H9 (cell line): ENCODE measurements at regions not wholly inside any gene's neighbourhood (a gene's known extent, or its start where the extent isn't known, plus 50 kb on each side); places are given as distances from the start of the nearest gene placed in this dataset.

ENCODE experiments used
- DNase-seq: peaks from one replicate; pipeline ENCODE4 v3.0.0-alpha.2; 2017
- H2AFZ ChIP-seq: one replicate; pipeline ENCODE4 v1.6.1; 2013; ENCODE audit warnings: mild to moderate bottlenecking, low read length, control low read depth, moderate library complexity
- H2AK5ac ChIP-seq: 2 replicates; pipeline ENCODE4 v1.6.1; 2013; ENCODE audit warnings: low read length, control low read depth, mixed read lengths; ENCODE audit not compliant: insufficient read length
- H2BK120ac ChIP-seq: one replicate; pipeline ENCODE4 v1.6.1; 2013; ENCODE audit warnings: low read depth, mild to moderate bottlenecking, low read length, control low read depth, inconsistent platforms; ENCODE audit not compliant: poor library complexity, severe bottlenecking
- H2BK12ac ChIP-seq: 2 replicates; pipeline ENCODE4 v1.6.1; 2013; ENCODE audit warnings: low read length, control low read depth, mixed read lengths, low read depth; ENCODE audit not compliant: insufficient read length
- H2BK15ac ChIP-seq: 2 replicates; pipeline ENCODE4 v1.6.1; 2013; ENCODE audit warnings: low read depth, low read length, control low read depth
- H2BK20ac ChIP-seq: one replicate; pipeline ENCODE4 v1.6.1; 2013; ENCODE audit warnings: low read depth, mild to moderate bottlenecking, low read length, control low read depth, inconsistent platforms; ENCODE audit not compliant: poor library complexity, severe bottlenecking
- H2BK5ac ChIP-seq: 2 replicates; pipeline ENCODE4 v1.6.1; 2013; ENCODE audit warnings: low read length, control low read depth, mixed read lengths; ENCODE audit not compliant: insufficient read length
- H3K14ac ChIP-seq: 2 replicates; pipeline ENCODE4 v1.6.1; 2013; ENCODE audit warnings: low read length, control low read depth; ENCODE audit not compliant: insufficient read depth
- H3K18ac ChIP-seq: 2 replicates; pipeline ENCODE4 v1.6.1; 2013; ENCODE audit warnings: low read depth, mild to moderate bottlenecking, mixed read lengths, low read length, control low read depth; ENCODE audit not compliant: insufficient read length
- H3K23ac ChIP-seq: 2 replicates; pipeline ENCODE4 v1.6.1; 2013; ENCODE audit warnings: low read length, control low read depth, mixed read lengths, low read depth; ENCODE audit not compliant: insufficient read length
- H3K23me2 ChIP-seq: 2 replicates; pipeline ENCODE4 v1.6.1; 2013; ENCODE audit warnings: low read depth, mild to moderate bottlenecking, mixed read lengths, low read length, control low read depth; ENCODE audit not compliant: insufficient read length, poor library complexity, severe bottlenecking
- H3K27ac ChIP-seq: 2 replicates; pipeline ENCODE4 v1.5.1; 2013; ENCODE audit warnings: low read length, control low read depth, mixed read lengths, low read depth; ENCODE audit not compliant: insufficient read length
- H3K27me3 ChIP-seq: 2 replicates; pipeline ENCODE4 v1.6.1; 2013; ENCODE audit warnings: low read length, control low read depth, inconsistent platforms; ENCODE audit not compliant: insufficient read depth
- H3K4ac ChIP-seq: 2 replicates; pipeline ENCODE4 v1.6.1; 2013; ENCODE audit warnings: low read depth, mild to moderate bottlenecking, control low read depth, inconsistent platforms, low read length, moderate library complexity
- H3K4me1 ChIP-seq: 2 replicates; pipeline ENCODE4 v1.6.1; 2013; ENCODE audit warnings: low read length, control low read depth, inconsistent platforms; ENCODE audit not compliant: insufficient read depth
- H3K4me2 ChIP-seq: 2 replicates; pipeline ENCODE4 v1.6.1; 2013; ENCODE audit warnings: low read length, control low read depth, mixed read lengths; ENCODE audit not compliant: insufficient read length, insufficient read depth
- H3K56ac ChIP-seq: 2 replicates; pipeline ENCODE4 v1.6.1; 2013; ENCODE audit warnings: low read depth, mild to moderate bottlenecking, mixed read lengths, low read length, control low read depth; ENCODE audit not compliant: insufficient read length
- H3K79me1 ChIP-seq: 2 replicates; pipeline ENCODE4 v1.6.1; 2013; ENCODE audit warnings: low read depth, mild to moderate bottlenecking, moderate library complexity, low read length, control low read depth, inconsistent platforms; ENCODE audit not compliant: insufficient read depth, poor library complexity, severe bottlenecking
- H3K79me2 ChIP-seq: 2 replicates; pipeline ENCODE4 v1.6.1; 2013; ENCODE audit warnings: low read length, control low read depth, inconsistent platforms; ENCODE audit not compliant: insufficient read depth
- H3K9ac ChIP-seq: 2 replicates; pipeline ENCODE4 v1.6.1; 2013; ENCODE audit warnings: low read length, control low read depth, mixed read lengths; ENCODE audit not compliant: insufficient read length; ENCODE audit errors: extremely low read depth
- H3K9me3 ChIP-seq: one replicate; pipeline ENCODE4 v1.6.1; 2013; ENCODE audit warnings: low read depth, low read length, inconsistent platforms; ENCODE audit not compliant: control insufficient read depth
- H3T11ph ChIP-seq: one replicate; pipeline ENCODE4 v1.6.1; 2013; ENCODE audit warnings: mild to moderate bottlenecking, low read length, control low read depth, inconsistent platforms
- H4K20me1 ChIP-seq: one replicate; pipeline ENCODE4 v1.6.1; 2013; ENCODE audit not compliant: control insufficient read depth, insufficient read length, insufficient read depth
- H4K5ac ChIP-seq: 2 replicates; pipeline ENCODE4 v1.6.1; 2013; ENCODE audit warnings: low read depth, mild to moderate bottlenecking, mixed read lengths, low read length, control low read depth; ENCODE audit not compliant: insufficient read length
- H4K8ac ChIP-seq: replicated peaks from 2 replicates; pipeline ENCODE4 v1.6.1; 2013; ENCODE audit warnings: low read length, control low read depth, mixed read lengths, low read depth; ENCODE audit not compliant: insufficient read length
- H4K91ac ChIP-seq: 2 replicates; pipeline ENCODE4 v1.6.1; 2013; ENCODE audit warnings: low read depth, mild to moderate bottlenecking, moderate library complexity, mixed read lengths, low read length, control low read depth; ENCODE audit not compliant: insufficient read length
- H3K27ac Mint-ChIP-seq, 3 experiments: 2 replicates in 2 of 3; 3 replicates in 1 of 3; pipeline ENCODE4 v1.8.0; 2020 to 2021; ENCODE audit warnings: mixed read lengths in 3 of 3, mild to moderate bottlenecking in 1 of 3, moderate library complexity in 1 of 3
- H3K27me3 Mint-ChIP-seq: 2 replicates; pipeline ENCODE4 v1.8.0; 2021; ENCODE audit warnings: low read depth, mild to moderate bottlenecking, moderate library complexity, mixed read lengths
- H3K36me3 Mint-ChIP-seq, 3 experiments: 2 replicates in 2 of 3; 3 replicates in 1 of 3; pipeline ENCODE4 v1.8.0; 2020 to 2021; ENCODE audit warnings: low read depth in 3 of 3, mixed read lengths in 3 of 3; ENCODE audit not compliant: insufficient read depth in 1 of 3
- H3K4me1 Mint-ChIP-seq, 2 experiments: 2 replicates each; pipeline ENCODE4 v1.8.0; 2020; ENCODE audit warnings: mixed read lengths in 2 of 2
- H3K4me3 Mint-ChIP-seq, 2 experiments: 2 replicates in 1 of 2; 3 replicates in 1 of 2; pipeline ENCODE4 v1.8.0; 2020 to 2021; ENCODE audit warnings: mild to moderate bottlenecking in 2 of 2, mixed read lengths in 2 of 2, moderate library complexity in 1 of 2
- H3K9me3 Mint-ChIP-seq, 2 experiments: 2 replicates in 1 of 2; 3 replicates in 1 of 2; pipeline ENCODE4 v1.8.0; 2020; ENCODE audit warnings: mild to moderate bottlenecking in 2 of 2, mixed read lengths in 2 of 2, moderate library complexity in 1 of 2
- CTCF ChIP-seq: fragments of 200-600 bp; sonication (generic); conservative IDR thresholded peaks from 3 replicates; pipeline ENCODE4 v1.8.0; 2021; ENCODE audit warnings: antibody characterized with exemption, mild to moderate bottlenecking
- WGBS: extraction: QIAGEN DNeasy Blood & Tissue Kit; methylation state at CpG from one replicate; pipeline ENCODE4 v1.1.7; 2013; ENCODE audit warnings: missing lambda C conversion rate, low lambda C conversion rate, mixed read lengths; ENCODE audit not compliant: insufficient read length; ENCODE audit errors: extremely low coverage; 5-methylcytosine and 5-hydroxymethylcytosine counted together

DNA sequence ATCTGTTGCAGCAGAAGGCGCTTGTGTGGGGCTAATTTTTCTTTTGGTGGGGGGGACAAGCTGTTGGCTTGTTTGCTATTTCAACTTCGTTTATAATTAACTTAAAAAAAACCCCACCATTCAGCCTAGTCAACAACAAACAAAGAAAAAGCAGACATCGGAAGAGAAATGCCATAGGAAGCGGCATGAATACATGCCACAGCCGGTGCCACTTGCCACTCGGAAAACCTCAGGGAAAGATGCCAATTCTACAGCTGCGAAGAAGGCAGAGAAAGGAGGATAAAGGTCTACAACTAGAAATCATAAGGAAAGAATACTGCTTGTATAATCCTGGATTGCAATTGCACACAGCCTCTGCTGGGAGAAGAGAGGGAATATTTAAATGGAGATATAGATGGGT is 254.4 kb upstream of the PMFBP1 start:
- Histone ChIP-seq H2BK15ac (no peak overlapping the region), H3T11ph (no peak overlapping the region), H3K4ac (no peak overlapping the region), H3K9ac (no peak overlapping the region), H4K5ac (no peak overlapping the region), H2BK12ac (no peak overlapping the region), H2BK5ac (no peak overlapping the region), H3K27ac (no peak overlapping the region), H3K18ac (no peak overlapping the region), H4K91ac (no peak overlapping the region), H3K23me2 (no peaks in the 10 kb centered on the region), H2BK120ac (no peak overlapping the region), H3K79me2 (no peaks in the 10 kb centered on the region), H3K27me3 (no peaks in the 10 kb centered on the region), H3K9me3 (no peaks in the 10 kb centered on the region), H2AFZ (no peak overlapping the region), H2BK20ac (no peak overlapping the region), H3K23ac (no peak overlapping the region), H4K20me1 (no peaks in the 10 kb centered on the region), H3K56ac (no peak overlapping the region), H3K4me2 (no peak overlapping the region), H4K8ac (no peak overlapping the region), H3K4me1 (no peaks in the 10 kb centered on the region), H3K79me1 (no peaks in the 10 kb centered on the region), H3K14ac (no peak overlapping the region), H2AK5ac (no peak overlapping the region)
- H3K4me1 Mint-ChIP-seq, result peaks cover 3 to 6% of the 10 kb centered on the region in 2 experiments; a peak in 3 of 4 replicates
- no peaks in the 10 kb centered on the region for H3K27me3 Mint-ChIP-seq
- H3K9me3 Mint-ChIP-seq, result peaks cover 0 to 7% of the 10 kb centered on the region in 2 experiments; a peak in 2 of 5 replicates
- DNase-seq, result no peak
- no CpG with 5 or more reads among the region's 7 CpGs for WGBS
- peaks cover 18 to 23% (median 21%) of the 10 kb centered on the region in 3 experiments; a peak in 6 of 7 replicates for H3K36me3 Mint-ChIP-seq
- no peak overlapping the region for H3K4me3 Mint-ChIP-seq
- TF ChIP-seq CTCF, result no peak
- H3K27ac Mint-ChIP-seq, result no peak overlapping the region
